Esophagus (tissue), 2 donors: ENCODE measurements at regions not wholly inside any gene's neighbourhood (a gene's known extent, or its start where the extent isn't known, plus 50 kb on each side); places are given as distances from the start of the nearest gene placed in this dataset.

Experiments
- H3K27ac ChIP-seq, 2 donors: one replicate each; pipeline ENCODE4 v1.5.1; 2013; ENCODE audit warnings: low read depth in 2 of 2, mild to moderate bottlenecking in 2 of 2, inconsistent platforms in 1 of 2, low read length in 1 of 2, moderate library complexity in 1 of 2
- H3K27me3 ChIP-seq, 2 donors: one replicate each; pipeline ENCODE4 v1.6.1; 2013; ENCODE audit warnings: low read length in 2 of 2, control low read depth in 1 of 2, mild to moderate bottlenecking in 1 of 2; ENCODE audit not compliant: insufficient read depth in 2 of 2, control insufficient read depth in 1 of 2
- H3K36me3 ChIP-seq, 2 donors: one replicate each; pipeline ENCODE4 v1.6.1; 2013; ENCODE audit warnings: low read length in 1 of 2; ENCODE audit not compliant: control insufficient read depth in 2 of 2, insufficient read depth in 2 of 2
- H3K4me1 ChIP-seq, 2 donors: one replicate each; pipeline ENCODE4 v1.6.1; 2013; ENCODE audit warnings: low read length in 1 of 2; ENCODE audit not compliant: control insufficient read depth in 2 of 2, insufficient read depth in 2 of 2
- H3K4me3 ChIP-seq, 2 donors: one replicate each; pipeline ENCODE4 v1.5.1; 2013; ENCODE audit warnings: low read length in 2 of 2, mild to moderate bottlenecking in 2 of 2, low read depth in 1 of 2, moderate library complexity in 1 of 2
- H3K9me3 ChIP-seq, 2 donors: one replicate each; pipeline ENCODE4 v1.6.1; 2013; ENCODE audit warnings: mild to moderate bottlenecking in 2 of 2, low read depth in 1 of 2, low read length in 1 of 2, moderate library complexity in 1 of 2; ENCODE audit not compliant: control insufficient read depth in 2 of 2, insufficient read depth in 1 of 2
- WGBS, 2 donors: extraction: QIAGEN DNeasy Blood & Tissue Kit; methylation state at CpG; one replicate each; pipeline ENCODE4 v1.1.7; 2013; 5-methylcytosine and 5-hydroxymethylcytosine counted together
- donor health status: healthy with polysubstance abuse.
- donor health status: Bipolar disorder and iron deficiency.

GRCh38 chr4:181710143-181710542 lies 533.1 kb upstream of the TENM3 start:
- Histone ChIP-seq H3K27ac (no peak overlapping the region), H3K36me3 (no peaks in the 10 kb centered on the region), H3K9me3 (peaks cover 0 to 3% of the 10 kb centered on the region in 2 donors), H3K27me3 (no peaks in the 10 kb centered on the region), H3K4me1 (no peaks in the 10 kb centered on the region), H3K4me3 (no peak overlapping the region)
- WGBS, 2 donors = 85 to 91% methylated on average over 7 of the region's 7 CpGs

- no peaks in the 10 kb centered on the region for H3K27me3 ChIP-seq
- no peak overlapping the region for H3K4me3 ChIP-seq
- H3K9me3 ChIP-seq = peaks cover 0 to 3% of the 10 kb centered on the region in 2 donors
- no peak overlapping the region for H3K27ac ChIP-seq
- WGBS, 2 donors = 66 to 77% methylated on average over 1 of the region's 1 CpG
- H3K36me3 ChIP-seq = no peaks in the 10 kb centered on the region
- no peaks in the 10 kb centered on the region for H3K4me1 ChIP-seq
Measured at GRCh38 chr4:181711387-181711786, 531.8 kb upstream of the TENM3 start.

- H3K36me3 ChIP-seq = no peaks in the 10 kb centered on the region
- H3K9me3 ChIP-seq = peaks cover 0 to 4% of the 10 kb centered on the region in 2 donors
- H3K27me3 ChIP-seq = no peaks in the 10 kb centered on the region
- H3K4me3 ChIP-seq = no peak overlapping the region
- 56 to 67% methylated on average over 5 of the region's 5 CpGs for WGBS, 2 donors
- H3K27ac ChIP-seq = no peak overlapping the region
- H3K4me1 ChIP-seq = no peaks in the 10 kb centered on the region
Measured at GRCh38 chr4:181728305-181728966, 514.8 kb upstream of the TENM3 start.

GRCh38 chr4:181731900-181732299 lies 511.3 kb upstream of the TENM3 start:
- WGBS, 2 donors = 77 to 81% methylated on average over 1 of the region's 1 CpG
- no peak overlapping the region for H3K27ac ChIP-seq

GRCh38 chr4:181737744-181738143 lies 505.5 kb upstream of the TENM3 start:
- H3K4me3 ChIP-seq = no peak overlapping the region
- no peaks in the 10 kb centered on the region for H3K4me1 ChIP-seq
- H3K9me3 ChIP-seq = no peaks in the 10 kb centered on the region
- no peaks in the 10 kb centered on the region for H3K27me3 ChIP-seq
- H3K27ac ChIP-seq = no peak overlapping the region
- no peaks in the 10 kb centered on the region for H3K36me3 ChIP-seq
- 77 to 78% methylated on average over 4 of the region's 4 CpGs for WGBS, 2 donors

More at GRCh38 chr4:181731900-181732299, 511.3 kb upstream of the TENM3 start:
- Histone ChIP-seq H3K36me3 (no peaks in the 10 kb centered on the region), H3K27me3 (no peaks in the 10 kb centered on the region), H3K9me3 (no peaks in the 10 kb centered on the region), H3K4me1 (no peaks in the 10 kb centered on the region), H3K4me3 (no peak overlapping the region)

GRCh38 chr4:181739031-181739430 lies 504.2 kb upstream of the TENM3 start:
- Histone ChIP-seq H3K36me3 (no peaks in the 10 kb centered on the region), H3K9me3 (no peaks in the 10 kb centered on the region), H3K27ac (no peak overlapping the region), H3K27me3 (no peaks in the 10 kb centered on the region), H3K4me1 (no peaks in the 10 kb centered on the region), H3K4me3 (no peak overlapping the region)
- WGBS, 2 donors = 76% methylated on average over 6 of the region's 6 CpGs

- 85 to 89% methylated on average over 6 of the region's 6 CpGs for WGBS, 2 donors
- Histone ChIP-seq H3K36me3 (no peaks in the 10 kb centered on the region), H3K27ac (no peak overlapping the region), H3K27me3 (no peaks in the 10 kb centered on the region), H3K4me1 (no peaks in the 10 kb centered on the region), H3K9me3 (no peaks in the 10 kb centered on the region), H3K4me3 (no peak overlapping the region)
Measured at GRCh38 chr4:181741513-181741912, 501.7 kb upstream of the TENM3 start.

- no peak overlapping the region for H3K4me3 ChIP-seq
- H3K4me1 ChIP-seq = no peaks in the 10 kb centered on the region
- 79 to 83% methylated on average over 1 of the region's 1 CpG for WGBS, 2 donors
- H3K27me3 ChIP-seq = no peaks in the 10 kb centered on the region
- no peak overlapping the region for H3K27ac ChIP-seq
- no peaks in the 10 kb centered on the region for H3K36me3 ChIP-seq
- H3K9me3 ChIP-seq = no peaks in the 10 kb centered on the region
Measured at GRCh38 chr4:181745933-181746625, 497.1 kb upstream of the TENM3 start.

GRCh38 chr4:181748581-181748980 lies 494.6 kb upstream of the TENM3 start:
- 59 to 67% methylated on average over 4 of the region's 4 CpGs for whole genome bisulfite sequencing, 2 donors
- no peak overlapping the region for H3K27ac ChIP-seq
- H3K4me1 ChIP-seq = no peaks in the 10 kb centered on the region
- no peaks in the 10 kb centered on the region for H3K9me3 ChIP-seq
- no peak overlapping the region for H3K4me3 ChIP-seq
- no peaks in the 10 kb centered on the region for H3K36me3 ChIP-seq
- H3K27me3 ChIP-seq = no peaks in the 10 kb centered on the region

- Histone ChIP-seq H3K4me1 (no peaks in the 10 kb centered on the region), H3K36me3 (no peaks in the 10 kb centered on the region), H3K4me3 (no peak overlapping the region), H3K9me3 (no peaks in the 10 kb centered on the region), H3K27me3 (no peaks in the 10 kb centered on the region), H3K27ac (no peak overlapping the region)
- WGBS, 2 donors = 81 to 82% methylated on average over 6 of the region's 6 CpGs
Measured at GRCh38 chr4:181752516-181752915, 490.7 kb upstream of the TENM3 start.
